ENCODE measurements at regions not wholly inside any gene's neighbourhood (a gene's known extent, or its start where the extent isn't known, plus 50 kb on each side); places are given as distances from the start of the nearest gene placed in this dataset.
"Not testable (repeated sequence)": the region's sequence is repeated elsewhere in the genome, so short reads cannot be mapped to it uniquely, and the experiment has no call there.

GRCh38 chr17:45666046-45666600 lies 118.0 kb upstream of the CRHR1 start:
- peaks cover 0 to 2% (median 0%) of the 10 kb centered on the region in 5 experiments for H3K9me3 ChIP-seq (ENCODE audit: control extremely low read depth in 1 of 5, control insufficient read depth in 4 of 5, insufficient read depth in 2 of 5, low read depth in 1 of 5, low read length in 4 of 5)
- peaks cover 0 to 5% (median 0%) of the 10 kb centered on the region in 5 experiments for H3K27me3 ChIP-seq (replicated peaks in 2 of 5; ENCODE audit: control insufficient read depth in 4 of 5, insufficient read depth in 5 of 5, low read length in 4 of 5)
- no peaks in the 10 kb centered on the region for H3K36me3 ChIP-seq (ENCODE audit: control insufficient read depth in 4 of 4, insufficient read depth in 4 of 4, low read length in 3 of 4)
- POLR2A ChIA-PET = no interaction called here
- H3K4me1 ChIP-seq (ENCODE audit: control extremely low read depth in 1 of 4, control insufficient read depth in 4 of 4, insufficient read depth in 4 of 4, low read length in 3 of 4) = peaks cover 0 to 12% (median 4%) of the 10 kb centered on the region in 4 experiments
- no peak overlapping the region for H3K4me3 ChIP-seq (ENCODE audit: control insufficient read depth in 1 of 7, extremely low read depth in 1 of 7, insufficient read depth in 4 of 7, low read depth in 2 of 7, low read length in 6 of 7)
- WGBS (ENCODE audit: insufficient coverage) = 100% methylated on average over 2 of the region's 3 CpGs
- CTCF ChIA-PET = interaction anchor here (1.5 kb wide), 1 partner anchor 24 kb away, joined by 5 read pairs; no protein-coding TSS in a partner anchor
- no peak overlapping the region for H3K27ac ChIP-seq (ENCODE audit: insufficient read depth in 1 of 2, low read depth in 1 of 2, low read length in 2 of 2, poor library complexity in 1 of 2, severe bottlenecking in 2 of 2)
- no peak for DNase-seq

GRCh38 chr17:45666641-45667040 lies 117.5 kb upstream of the CRHR1 start:
- ChIA-PET CTCF (no interaction called here), POLR2A (no interaction called here)
- WGBS (ENCODE audit: insufficient coverage) = 86% methylated on average over 1 of the region's 5 CpGs

GRCh38 chr17:45667591-45668171 lies 116.4 kb upstream of the CRHR1 start:
- CTCF ChIA-PET = no interaction called here

More at GRCh38 chr17:45666641-45667040, 117.5 kb upstream of the CRHR1 start:
- no peak overlapping the region for H3K4me3 ChIP-seq (ENCODE audit: control insufficient read depth in 1 of 7, extremely low read depth in 1 of 7, insufficient read depth in 4 of 7, low read depth in 2 of 7, low read length in 6 of 7)
- peaks cover 0 to 2% (median 0%) of the 10 kb centered on the region in 5 experiments for H3K9me3 ChIP-seq (ENCODE audit: control extremely low read depth in 1 of 5, control insufficient read depth in 4 of 5, insufficient read depth in 2 of 5, low read depth in 1 of 5, low read length in 4 of 5)
- no peaks in the 10 kb centered on the region for H3K36me3 ChIP-seq (ENCODE audit: control insufficient read depth in 4 of 4, insufficient read depth in 4 of 4, low read length in 3 of 4)
- H3K27me3 ChIP-seq (replicated peaks in 2 of 5; ENCODE audit: control insufficient read depth in 4 of 5, insufficient read depth in 5 of 5, low read length in 4 of 5) = peaks cover 0 to 5% (median 2%) of the 10 kb centered on the region in 5 experiments
- no peak for DNase-seq
- H3K27ac ChIP-seq (ENCODE audit: insufficient read depth in 1 of 2, low read depth in 1 of 2, low read length in 2 of 2, poor library complexity in 1 of 2, severe bottlenecking in 2 of 2) = no peak overlapping the region
- peaks cover 0 to 12% (median 4%) of the 10 kb centered on the region in 4 experiments for H3K4me1 ChIP-seq (ENCODE audit: control extremely low read depth in 1 of 4, control insufficient read depth in 4 of 4, insufficient read depth in 4 of 4, low read length in 3 of 4)

GRCh38 chr17:45668316-45668715 lies 115.8 kb upstream of the CRHR1 start:
- no peak overlapping the region for H3K4me3 ChIP-seq (ENCODE audit: control insufficient read depth in 1 of 7, extremely low read depth in 1 of 7, insufficient read depth in 4 of 7, low read depth in 2 of 7, low read length in 6 of 7)
- WGBS (ENCODE audit: insufficient coverage) = 100% methylated on average over 4 of the region's 4 CpGs
- DNase-seq = no peak
- ChIA-PET CTCF (no interaction called here), POLR2A (no interaction called here)
- H3K9me3 ChIP-seq (ENCODE audit: control extremely low read depth in 1 of 5, control insufficient read depth in 4 of 5, insufficient read depth in 2 of 5, low read depth in 1 of 5, low read length in 4 of 5) = no peaks in the 10 kb centered on the region
- no peaks in the 10 kb centered on the region for H3K36me3 ChIP-seq (ENCODE audit: control insufficient read depth in 4 of 4, insufficient read depth in 4 of 4, low read length in 3 of 4)
- H3K27me3 ChIP-seq (replicated peaks in 2 of 5; ENCODE audit: control insufficient read depth in 4 of 5, insufficient read depth in 5 of 5, low read length in 4 of 5) = peaks cover 0 to 4% (median 0%) of the 10 kb centered on the region in 5 experiments
- H3K4me1 ChIP-seq (ENCODE audit: control extremely low read depth in 1 of 4, control insufficient read depth in 4 of 4, insufficient read depth in 4 of 4, low read length in 3 of 4) = peaks cover 0 to 12% (median 4%) of the 10 kb centered on the region in 4 experiments
- no peak overlapping the region for H3K27ac ChIP-seq (ENCODE audit: insufficient read depth in 1 of 2, low read depth in 1 of 2, low read length in 2 of 2, poor library complexity in 1 of 2, severe bottlenecking in 2 of 2)

More at GRCh38 chr17:45667591-45668171, 116.4 kb upstream of the CRHR1 start:
- Histone ChIP-seq H3K4me1 (ENCODE audit: control extremely low read depth in 1 of 4, control insufficient read depth in 4 of 4, insufficient read depth in 4 of 4, low read length in 3 of 4) (peaks cover 0 to 12% (median 4%) of the 10 kb centered on the region in 4 experiments), H3K27me3 (replicated peaks in 2 of 5; ENCODE audit: control insufficient read depth in 4 of 5, insufficient read depth in 5 of 5, low read length in 4 of 5) (peaks cover 0 to 4% (median 0%) of the 10 kb centered on the region in 5 experiments), H3K4me3 (ENCODE audit: control insufficient read depth in 1 of 7, extremely low read depth in 1 of 7, insufficient read depth in 4 of 7, low read depth in 2 of 7, low read length in 6 of 7) (no peak overlapping the region), H3K9me3 (ENCODE audit: control extremely low read depth in 1 of 5, control insufficient read depth in 4 of 5, insufficient read depth in 2 of 5, low read depth in 1 of 5, low read length in 4 of 5) (no peaks in the 10 kb centered on the region), H3K36me3 (ENCODE audit: control insufficient read depth in 4 of 4, insufficient read depth in 4 of 4, low read length in 3 of 4) (no peaks in the 10 kb centered on the region), H3K27ac (ENCODE audit: insufficient read depth in 1 of 2, low read depth in 1 of 2, low read length in 2 of 2, poor library complexity in 1 of 2, severe bottlenecking in 2 of 2) (no peak overlapping the region)
- DNase-seq = no peak
- WGBS (ENCODE audit: insufficient coverage) = 92% methylated on average over 4 of the region's 6 CpGs
- POLR2A ChIA-PET = no interaction called here

- no peak for DNase-seq
- H3K27ac ChIP-seq (ENCODE audit: insufficient read depth in 1 of 2, low read depth in 1 of 2, low read length in 2 of 2, poor library complexity in 1 of 2, severe bottlenecking in 2 of 2) = no peak overlapping the region
- no peaks in the 10 kb centered on the region for H3K9me3 ChIP-seq (ENCODE audit: control extremely low read depth in 1 of 5, control insufficient read depth in 4 of 5, insufficient read depth in 2 of 5, low read depth in 1 of 5, low read length in 4 of 5)
- no peak overlapping the region for H3K4me3 ChIP-seq (ENCODE audit: control insufficient read depth in 1 of 7, extremely low read depth in 1 of 7, insufficient read depth in 4 of 7, low read depth in 2 of 7, low read length in 6 of 7)
- CTCF ChIA-PET = no interaction called here
- WGBS (ENCODE audit: insufficient coverage) = 86% methylated on average over 16 of the region's 16 CpGs
- POLR2A ChIA-PET = no interaction called here
- H3K4me1 ChIP-seq (ENCODE audit: control extremely low read depth in 1 of 4, control insufficient read depth in 4 of 4, insufficient read depth in 4 of 4, low read length in 3 of 4) = no peaks in the 10 kb centered on the region
- peaks cover 0 to 8% (median 2%) of the 10 kb centered on the region in 5 experiments for H3K27me3 ChIP-seq (replicated peaks in 2 of 5; ENCODE audit: control insufficient read depth in 4 of 5, insufficient read depth in 5 of 5, low read length in 4 of 5)
- no peaks in the 10 kb centered on the region for H3K36me3 ChIP-seq (ENCODE audit: control insufficient read depth in 4 of 4, insufficient read depth in 4 of 4, low read length in 3 of 4)
Measured at GRCh38 chr17:45672301-45672700, 111.8 kb upstream of the CRHR1 start.

- Histone ChIP-seq H3K27me3 (replicated peaks in 2 of 5; ENCODE audit: control insufficient read depth in 4 of 5, insufficient read depth in 5 of 5, low read length in 4 of 5) (peaks cover 0 to 8% (median 2%) of the 10 kb centered on the region in 5 experiments), H3K27ac (ENCODE audit: insufficient read depth in 1 of 2, low read depth in 1 of 2, low read length in 2 of 2, poor library complexity in 1 of 2, severe bottlenecking in 2 of 2) (no peak overlapping the region), H3K4me1 (ENCODE audit: control extremely low read depth in 1 of 4, control insufficient read depth in 4 of 4, insufficient read depth in 4 of 4, low read length in 3 of 4) (no peaks in the 10 kb centered on the region), H3K9me3 (ENCODE audit: control extremely low read depth in 1 of 5, control insufficient read depth in 4 of 5, insufficient read depth in 2 of 5, low read depth in 1 of 5, low read length in 4 of 5) (no peaks in the 10 kb centered on the region), H3K4me3 (ENCODE audit: control insufficient read depth in 1 of 7, extremely low read depth in 1 of 7, insufficient read depth in 4 of 7, low read depth in 2 of 7, low read length in 6 of 7) (no peak overlapping the region), H3K36me3 (ENCODE audit: control insufficient read depth in 4 of 4, insufficient read depth in 4 of 4, low read length in 3 of 4) (no peaks in the 10 kb centered on the region)
- CTCF ChIA-PET = no interaction called here
- POLR2A ChIA-PET = no interaction called here
- 98% methylated on average over 4 of the region's 5 CpGs for WGBS (ENCODE audit: insufficient coverage)
- no peak for DNase-seq
Measured at GRCh38 chr17:45672792-45673191, 111.3 kb upstream of the CRHR1 start.

- WGBS (ENCODE audit: insufficient coverage) = 100% methylated on average over 1 of the region's 5 CpGs
- H3K36me3 ChIP-seq (ENCODE audit: control insufficient read depth in 4 of 4, insufficient read depth in 4 of 4, low read length in 3 of 4); H3K4me1 ChIP-seq (ENCODE audit: control extremely low read depth in 1 of 4, control insufficient read depth in 4 of 4, insufficient read depth in 4 of 4, low read length in 3 of 4); H3K27me3 ChIP-seq (replicated peaks in 2 of 5; ENCODE audit: control insufficient read depth in 4 of 5, insufficient read depth in 5 of 5, low read length in 4 of 5); DNase-seq; H3K9me3 ChIP-seq (ENCODE audit: control extremely low read depth in 1 of 5, control insufficient read depth in 4 of 5, insufficient read depth in 2 of 5, low read depth in 1 of 5, low read length in 4 of 5); H3K4me3 ChIP-seq (ENCODE audit: control insufficient read depth in 1 of 7, extremely low read depth in 1 of 7, insufficient read depth in 4 of 7, low read depth in 2 of 7, low read length in 6 of 7); H3K27ac ChIP-seq (ENCODE audit: insufficient read depth in 1 of 2, low read depth in 1 of 2, low read length in 2 of 2, poor library complexity in 1 of 2, severe bottlenecking in 2 of 2); POLR2A ChIA-PET; CTCF ChIA-PET: not testable (repeated sequence)
Measured at GRCh38 chr17:45673759-45674158, 110.4 kb upstream of the CRHR1 start.

Data from common myeloid progenitor, CD34-positive (primary cell).